Mesodermal cell (in vitro differentiated cells): ENCODE measurements at regions not wholly inside any gene's neighbourhood (a gene's known extent, or its start where the extent isn't known, plus 50 kb on each side); places are given as distances from the start of the nearest gene placed in this dataset.
"Not testable (repeated sequence)": the region's sequence is repeated elsewhere in the genome, so short reads cannot be mapped to it uniquely, and the experiment has no call there.

Experiments used
- H3K27ac ChIP-seq: 2 replicates; pipeline ENCODE4 v1.7.0; 2013; ENCODE audit warnings: mild to moderate bottlenecking, low read depth, low read length, moderate library complexity; ENCODE audit not compliant: severe bottlenecking
- H3K36me3 ChIP-seq: 2 replicates; pipeline ENCODE4 v1.7.1; 2013; ENCODE audit warnings: mild to moderate bottlenecking, low read length, moderate library complexity; ENCODE audit not compliant: control insufficient read depth, insufficient read depth
- H3K4me1 ChIP-seq: one replicate; pipeline ENCODE4 v1.7.1; 2013; ENCODE audit warnings: mild to moderate bottlenecking, low read length; ENCODE audit not compliant: insufficient read depth, control insufficient read depth, poor library complexity, severe bottlenecking
- H3K4me3 ChIP-seq: 2 replicates; pipeline ENCODE4 v1.7.0; 2013; ENCODE audit warnings: low read length, control low read depth, mild to moderate bottlenecking; ENCODE audit not compliant: insufficient read depth, poor library complexity, severe bottlenecking; ENCODE audit errors: extremely low read depth
- H3K9me3 ChIP-seq: 2 replicates; pipeline ENCODE4 v1.7.1; 2013; ENCODE audit warnings: mild to moderate bottlenecking, low read length, moderate library complexity; ENCODE audit not compliant: control insufficient read depth
- WGBS, 2 experiments: methylation state at CpG; one replicate each; pipeline ENCODE4 v1.1.5; 2013; ENCODE audit warnings: missing lambda C conversion rate in 2 of 2; ENCODE audit not compliant: insufficient coverage in 2 of 2; 5-methylcytosine and 5-hydroxymethylcytosine counted together

- H3K27ac ChIP-seq: no peak overlapping the region
- H3K4me3 ChIP-seq: no peak overlapping the region
- peaks cover 38% of the 10 kb centered on the region for H3K4me1 ChIP-seq
- WGBS, 2 experiments: 83 to 86% methylated on average over 16 of the region's 18 CpGs
- no peaks in the 10 kb centered on the region for H3K36me3 ChIP-seq
- no peaks in the 10 kb centered on the region for H3K9me3 ChIP-seq
Measured at GRCh38 chr1:55309786-55310504, 94.8 kb upstream of the USP24 start.

DNA sequence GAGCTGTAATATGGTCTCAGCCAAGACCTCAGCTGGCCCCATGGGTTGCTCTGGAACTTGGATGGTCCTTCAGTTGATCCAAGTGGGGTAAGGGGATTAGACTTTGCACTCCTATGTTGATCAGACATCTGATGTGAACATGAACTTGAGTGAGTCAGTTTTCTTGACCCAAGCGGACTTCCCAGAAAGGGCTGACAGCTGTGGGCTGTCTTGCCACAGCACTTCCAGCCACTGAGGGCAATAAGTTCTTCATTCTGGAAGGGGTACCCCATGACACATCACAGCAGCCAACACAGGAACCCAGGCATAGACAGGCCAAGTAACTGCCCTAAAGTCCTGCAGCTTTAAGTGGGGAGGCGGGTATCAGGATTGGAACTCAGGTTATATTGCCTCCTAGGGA, 93.9 kb upstream of the USP24 start:
- 96 to 100% methylated on average over 2 of the region's 2 CpGs for whole genome bisulfite sequencing, 2 experiments
- H3K4me3 ChIP-seq: no peak overlapping the region
- no peak overlapping the region for H3K27ac ChIP-seq
- H3K36me3 ChIP-seq: no peaks in the 10 kb centered on the region
- H3K9me3 ChIP-seq: no peaks in the 10 kb centered on the region
- H3K4me1 ChIP-seq: peaks cover 34% of the 10 kb centered on the region

- Histone ChIP-seq H3K36me3 (no peaks in the 10 kb centered on the region), H3K4me1 (peaks cover 21% of the 10 kb centered on the region), H3K9me3 (no peaks in the 10 kb centered on the region), H3K4me3 (no peak overlapping the region), H3K27ac (no peak overlapping the region)
- 43 to 50% methylated on average over 2 of the region's 2 CpGs for WGBS, 2 experiments
Measured at GRCh38 chr1:55305735-55306134, 90.6 kb upstream of the USP24 start.

- Histone ChIP-seq H3K4me3 (no peak overlapping the region), H3K4me1 (peaks cover 14% of the 10 kb centered on the region), H3K36me3 (no peaks in the 10 kb centered on the region), H3K9me3 (no peaks in the 10 kb centered on the region), H3K27ac (no peak overlapping the region)
- WGBS, 2 experiments: 38 to 67% methylated on average over 1 of the region's 1 CpG
Measured at GRCh38 chr1:55304229-55304740, 89.1 kb upstream of the USP24 start.

GRCh38 chr1:55302972-55303371, 87.8 kb upstream of the USP24 start:
- Histone ChIP-seq H3K9me3 (no peaks in the 10 kb centered on the region), H3K36me3 (no peaks in the 10 kb centered on the region), H3K4me3 (no peak overlapping the region), H3K4me1 (peaks cover 10% of the 10 kb centered on the region), H3K27ac (no peak overlapping the region)
- WGBS, 2 experiments: 100% methylated on average over 2 of the region's 2 CpGs

- 94 to 100% methylated on average over 1 to 2 of the region's 2 CpGs for WGBS, 2 experiments
- H3K9me3 ChIP-seq: no peaks in the 10 kb centered on the region
Measured at GRCh38 chr1:55301912-55302311, 86.7 kb upstream of the USP24 start.

DNA sequence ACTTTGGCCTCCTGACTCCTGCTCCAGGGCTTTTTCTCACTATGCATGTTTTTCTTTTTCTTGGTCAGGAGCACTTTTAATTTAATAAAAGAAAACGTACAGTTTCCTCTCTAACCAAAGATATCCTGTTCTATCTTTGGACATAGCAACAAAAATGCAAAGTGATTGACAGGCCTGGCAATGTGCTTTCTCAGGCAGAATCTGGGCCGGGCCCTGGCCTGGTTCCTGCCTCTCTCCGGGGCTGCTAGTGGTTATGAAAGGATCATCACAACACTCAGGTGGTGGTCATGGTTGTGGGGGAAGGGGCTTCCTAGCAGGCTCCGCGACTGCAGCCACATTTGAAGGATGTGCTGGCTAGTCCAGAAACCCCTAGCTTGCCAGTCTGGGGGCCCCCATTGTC, 85.8 kb upstream of the USP24 start:
- WGBS, 2 experiments: 75 to 86% methylated on average over 1 to 2 of the region's 5 CpGs
- no peaks in the 10 kb centered on the region for H3K9me3 ChIP-seq
- H3K27ac ChIP-seq: no peak overlapping the region
- no peaks in the 10 kb centered on the region for H3K36me3 ChIP-seq
- no peak overlapping the region for H3K4me3 ChIP-seq
- peaks cover 8% of the 10 kb centered on the region for H3K4me1 ChIP-seq

More at GRCh38 chr1:55301912-55302311, 86.7 kb upstream of the USP24 start:
- Histone ChIP-seq H3K36me3 (no peaks in the 10 kb centered on the region), H3K4me1 (peaks cover 10% of the 10 kb centered on the region), H3K27ac (no peak overlapping the region), H3K4me3 (no peak overlapping the region)

- Histone ChIP-seq H3K4me1 (no peaks in the 10 kb centered on the region), H3K9me3 (no peaks in the 10 kb centered on the region), H3K36me3 (no peaks in the 10 kb centered on the region), H3K27ac (no peak overlapping the region), H3K4me3 (no peak overlapping the region)
- WGBS, 2 experiments: 90 to 91% methylated on average over 8 to 9 of the region's 10 CpGs
Measured at GRCh38 chr1:55298167-55298894, 83.2 kb upstream of the USP24 start.

GRCh38 chr1:55296247-55296646, 81.1 kb upstream of the USP24 start:
- not testable (repeated sequence) for H3K36me3 ChIP-seq, H3K9me3 ChIP-seq, H3K27ac ChIP-seq, H3K4me1 ChIP-seq, H3K4me3 ChIP-seq
- 93 to 100% methylated on average over 1 to 3 of the region's 6 CpGs for WGBS, 2 experiments

- 92 to 100% methylated on average over 2 of the region's 5 CpGs for WGBS, 2 experiments
- Histone ChIP-seq H3K4me3 (no peak overlapping the region), H3K9me3 (no peaks in the 10 kb centered on the region), H3K27ac (no peak overlapping the region), H3K36me3 (no peaks in the 10 kb centered on the region), H3K4me1 (peaks cover 5% of the 10 kb centered on the region)
Measured at GRCh38 chr1:55289614-55290013, 74.5 kb upstream of the USP24 start.

GRCh38 chr1:55289042-55289441, 73.9 kb upstream of the USP24 start:
- Histone ChIP-seq H3K9me3 (no peaks in the 10 kb centered on the region), H3K4me3 (no peak overlapping the region), H3K36me3 (no peaks in the 10 kb centered on the region), H3K27ac (no peak overlapping the region), H3K4me1 (peaks cover 5% of the 10 kb centered on the region)
- 93 to 100% methylated on average over 5 of the region's 7 CpGs for WGBS, 2 experiments
